DMS53 (cell line): ENCODE measurements at regions not wholly inside any gene's neighbourhood (a gene's known extent, or its start where the extent isn't known, plus 50 kb on each side); places are given as distances from the start of the nearest gene placed in this dataset.

Experiments used
- DNase-seq: peaks from one replicate; lab custom pipeline; 2025; lab: John Stamatoyannopoulos, UW

DNA sequence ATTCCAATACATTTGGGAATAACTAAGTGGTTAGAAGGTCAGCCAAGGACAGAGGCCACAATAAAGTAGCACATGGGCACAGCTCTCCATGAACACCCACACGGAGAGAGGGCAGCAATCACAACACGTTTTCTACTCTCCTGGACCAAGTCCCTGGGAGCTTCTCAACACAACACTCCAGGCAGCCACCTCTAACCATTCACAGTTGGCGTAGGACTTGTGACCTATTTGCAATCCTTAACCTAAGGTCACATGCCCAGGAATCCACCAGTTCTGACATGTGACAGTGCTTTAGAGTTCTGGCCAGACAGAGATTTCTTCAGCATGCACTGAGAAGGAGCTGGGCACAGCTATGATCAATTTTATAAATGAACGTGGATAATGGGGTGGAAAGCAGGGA, 280.8 kb downstream of the SHQ1 start:
- no peak for DNase-seq

DNA sequence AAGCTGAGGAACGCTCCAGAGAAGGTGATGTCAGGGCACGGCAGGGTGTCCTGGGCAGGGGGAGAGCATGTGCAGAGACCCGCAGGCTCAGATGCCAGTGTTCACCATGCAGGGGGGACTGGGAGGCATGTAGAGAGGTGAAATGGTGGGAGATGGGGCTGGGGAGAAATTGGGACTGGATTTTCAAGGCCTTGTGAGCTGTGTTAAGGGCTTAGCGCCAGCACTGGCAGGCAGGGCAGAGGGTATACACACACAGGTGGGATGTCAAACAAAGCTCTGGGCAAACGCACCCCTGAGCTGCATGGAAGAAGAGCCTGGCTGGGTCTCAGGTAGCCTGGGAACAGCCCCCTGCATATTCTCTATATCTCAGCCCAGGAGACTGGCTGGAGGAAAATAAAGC, 282.7 kb downstream of the SHQ1 start:
- DNase-seq: no peak

DNA sequence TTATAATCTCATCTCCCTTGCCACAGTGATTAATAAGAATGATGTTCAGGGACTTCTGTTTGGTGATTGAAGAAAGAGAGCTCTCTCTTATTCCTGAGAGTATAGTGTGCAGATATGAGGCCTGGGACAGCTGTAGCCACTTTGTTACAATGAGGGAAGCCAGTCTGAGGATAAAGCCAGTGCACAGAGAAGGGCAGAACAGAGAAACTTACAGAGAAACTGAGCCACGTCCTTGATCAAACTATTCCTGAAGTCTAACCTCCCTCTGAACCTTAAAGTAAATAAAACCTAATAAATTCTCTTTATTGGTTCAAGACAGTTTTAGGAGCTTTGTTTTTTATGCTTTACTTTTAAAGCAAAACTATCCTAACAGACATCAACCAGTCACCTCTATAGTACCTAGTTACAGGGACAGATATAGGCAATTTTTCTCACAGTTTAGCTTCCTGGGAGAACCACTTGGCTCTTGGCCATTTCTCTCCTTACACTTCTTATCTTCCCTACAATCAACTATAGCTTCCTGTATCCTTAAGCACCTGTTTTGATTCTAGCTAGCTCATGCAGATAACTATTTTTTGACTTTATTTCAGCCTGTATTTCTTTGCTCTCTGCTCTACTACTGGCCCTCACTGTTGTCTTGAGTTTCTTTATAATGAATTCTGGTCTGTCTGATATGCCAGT, 284.4 kb downstream of the SHQ1 start:
- no peak for DNase-seq

DNA sequence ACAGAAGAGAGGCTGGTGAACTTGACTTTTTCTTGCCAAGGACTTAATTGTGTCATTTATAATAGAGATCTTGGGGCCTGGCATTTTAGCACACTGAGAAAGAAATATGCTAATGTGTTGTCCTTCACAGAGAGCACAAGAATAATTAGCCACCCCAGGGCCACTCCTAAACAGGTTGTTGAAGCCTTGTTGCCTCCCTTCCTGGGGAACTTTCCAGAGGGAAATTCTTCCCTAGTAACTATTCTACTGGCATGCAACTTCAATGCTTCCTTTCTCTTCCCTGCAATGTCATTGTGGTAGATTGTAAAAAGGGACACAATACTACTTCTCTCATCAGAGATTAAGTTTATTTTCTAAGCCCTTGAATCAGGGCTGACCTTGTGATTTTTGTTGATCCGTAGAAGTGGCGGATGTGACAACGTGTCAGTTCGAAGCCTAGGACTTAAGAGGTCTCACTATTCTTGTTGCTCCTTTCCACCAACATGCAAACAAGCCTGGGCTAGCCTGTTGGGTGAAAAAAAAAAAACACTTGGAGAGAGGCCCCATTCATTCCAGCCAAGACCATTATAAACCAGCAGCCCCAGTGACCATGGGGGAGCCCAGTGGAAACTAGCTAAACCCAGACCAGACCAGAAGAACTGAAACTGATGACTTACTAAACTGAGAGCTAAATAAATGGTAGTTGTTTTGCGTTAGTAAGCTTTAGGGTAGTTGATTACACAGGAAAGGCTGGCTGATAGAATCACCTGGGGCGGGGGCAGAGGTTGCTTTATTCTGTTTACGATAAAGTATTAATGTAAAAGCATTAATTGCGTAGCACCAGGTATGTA, 287.2 kb downstream of the SHQ1 start:
- no peak for DNase-seq

DNA sequence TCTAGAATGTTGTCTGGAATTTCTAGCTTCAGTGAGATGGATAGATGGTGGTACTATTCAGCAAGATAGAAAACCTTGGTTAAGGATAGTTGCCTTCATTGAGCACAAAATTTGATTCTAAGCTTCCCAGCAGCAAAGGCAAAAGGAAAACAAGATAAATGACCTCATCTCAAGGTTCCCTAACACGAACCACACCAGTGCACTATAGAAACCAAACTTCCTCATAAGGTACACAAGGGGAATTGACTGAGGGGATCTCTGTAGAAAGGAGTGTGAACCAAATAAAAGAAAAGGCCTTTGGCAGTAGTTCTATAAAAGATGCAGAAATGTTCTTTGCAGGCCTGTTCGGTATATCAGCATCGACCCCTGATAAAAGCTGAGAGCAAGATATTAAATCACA, 288.9 kb downstream of the SHQ1 start:
- DNase-seq: no peak

DNA sequence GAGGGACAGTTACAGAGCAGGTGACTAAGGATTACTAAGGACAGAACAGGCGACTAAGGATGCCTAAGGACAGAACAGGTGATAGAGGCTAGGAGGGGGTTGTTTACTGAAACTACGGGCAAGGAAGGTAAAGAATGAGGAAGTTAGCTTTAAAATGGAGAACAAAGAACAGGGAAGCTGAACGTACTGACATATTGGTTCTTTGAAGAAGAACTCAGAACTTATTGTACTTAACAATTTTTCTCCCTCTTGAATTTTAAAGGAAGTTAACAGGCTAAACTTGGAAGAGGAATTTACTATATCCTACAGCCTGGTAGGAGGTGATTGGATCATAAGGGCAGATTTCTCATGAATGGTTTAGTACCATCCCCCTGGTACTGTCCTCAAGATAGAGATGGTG, 290.2 kb downstream of the SHQ1 start:
- no peak for DNase-seq

- DNase-seq: no peak
Measured at GRCh38 chr3:72555714-72556113, 292.5 kb downstream of the SHQ1 start.

DNA sequence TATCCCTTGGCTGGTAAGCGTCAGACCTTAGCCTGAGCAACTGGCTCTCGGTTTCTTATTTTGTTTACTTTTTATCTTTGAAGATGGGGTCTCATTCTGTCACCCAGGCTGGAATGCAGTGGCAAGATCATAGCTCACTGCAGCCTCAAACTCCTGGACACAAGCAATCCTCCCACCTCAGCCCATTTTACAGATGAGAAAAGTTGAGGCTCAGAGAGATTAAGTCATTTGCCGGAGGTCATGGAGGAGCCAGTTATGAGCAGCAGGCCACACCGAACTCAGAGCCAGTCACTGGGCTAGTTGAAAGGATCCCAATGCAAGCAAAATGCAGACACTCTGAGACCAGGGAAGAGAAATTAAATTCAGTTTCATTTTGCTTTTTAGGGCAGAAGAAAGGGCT, 293.6 kb downstream of the SHQ1 start:
- DNase-seq: no peak

- DNase-seq: no peak
Measured at GRCh38 chr3:72553298-72553697, 294.9 kb downstream of the SHQ1 start.

DNA sequence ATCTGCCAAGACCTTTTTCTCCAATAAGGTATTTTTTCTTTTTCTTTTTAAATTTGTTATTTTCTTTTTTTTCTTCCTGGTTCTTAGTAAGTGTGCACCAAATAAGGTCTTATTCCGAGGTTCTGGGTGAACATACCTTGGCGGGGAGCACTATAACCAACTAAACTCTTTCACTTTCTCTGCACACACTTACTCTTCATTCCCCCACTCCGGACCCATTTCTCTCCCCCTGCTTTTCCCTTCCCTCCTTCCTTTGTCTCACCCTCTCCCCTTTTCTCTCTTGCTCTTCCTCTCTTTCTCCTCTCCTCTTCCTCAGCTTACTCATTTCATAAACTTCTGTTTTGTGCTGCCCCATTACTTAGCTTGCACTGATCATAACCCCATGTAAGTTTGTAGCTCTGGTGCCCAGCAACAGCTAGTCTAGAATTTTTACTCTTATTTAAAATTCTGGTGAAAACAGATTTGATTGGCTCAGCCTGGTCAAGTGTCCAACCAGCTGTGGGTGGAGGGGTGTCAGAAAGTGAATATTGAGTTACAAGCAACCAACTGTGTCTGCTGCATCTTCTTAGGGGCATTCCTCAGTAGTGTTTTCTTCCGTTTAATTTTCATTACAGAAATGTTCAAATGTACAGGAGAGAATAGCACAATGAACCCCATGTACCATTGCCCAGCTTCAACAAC, 297.5 kb downstream of the SHQ1 start:
- DNase-seq: no peak

DNA sequence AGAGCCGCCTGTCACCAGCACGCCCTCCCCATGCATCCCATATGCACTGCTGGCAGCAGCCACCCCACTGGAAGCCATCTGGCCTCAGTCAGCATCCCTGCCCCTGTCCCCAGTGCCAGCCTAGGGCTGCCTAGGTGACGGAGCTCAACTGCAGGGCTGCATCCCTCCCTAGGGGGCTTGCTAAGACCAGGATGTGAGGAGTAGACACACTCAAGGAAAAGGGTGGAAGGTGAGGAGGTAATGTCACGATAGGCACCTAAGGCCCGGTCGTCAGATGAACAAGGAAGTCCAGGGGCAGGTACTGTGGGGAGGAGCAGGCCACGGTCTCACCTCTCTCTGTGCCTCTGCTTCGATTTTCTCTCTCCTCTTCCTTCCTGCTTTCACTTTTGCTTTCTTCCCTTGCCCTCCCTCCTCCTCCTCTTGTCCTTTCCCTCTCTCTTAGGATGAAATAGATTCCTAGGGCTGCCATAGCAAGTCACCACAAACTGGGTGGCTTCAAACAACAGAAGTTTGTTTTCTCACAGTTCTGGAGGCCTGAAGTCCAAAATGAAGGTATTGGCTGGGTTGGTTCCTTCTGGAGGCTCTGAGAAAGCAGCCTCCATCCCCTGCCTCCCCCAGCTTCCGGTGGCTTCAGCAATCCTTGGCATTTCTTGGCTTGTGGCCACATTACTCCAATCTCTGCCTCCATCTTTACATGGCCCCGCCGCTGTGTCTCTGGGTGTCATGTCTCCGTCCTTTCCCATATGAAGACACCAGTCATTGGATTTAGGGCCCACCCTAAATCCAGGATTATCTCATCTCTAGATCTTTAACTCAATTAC, 298.3 kb downstream of the SHQ1 start:
- DNase-seq: no peak

DNA sequence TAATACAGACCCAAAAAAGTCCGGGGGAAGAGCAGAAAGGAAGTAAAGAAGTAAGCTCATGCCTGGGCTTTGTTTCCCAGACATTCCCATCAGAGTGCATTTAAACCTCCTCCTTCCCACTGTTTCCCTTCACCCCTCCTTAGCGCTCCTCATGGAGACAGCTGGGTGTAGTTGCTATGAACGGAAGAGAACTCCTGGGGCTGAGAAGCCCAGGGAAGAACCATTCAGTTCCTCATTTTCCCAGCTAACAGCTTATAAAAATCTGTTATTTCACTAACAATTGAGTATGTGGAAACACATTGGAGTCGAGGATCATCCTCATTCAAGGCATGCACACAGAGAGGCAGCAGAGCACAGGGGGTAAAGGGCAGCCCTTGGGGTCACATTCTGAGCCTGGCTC, 299.3 kb downstream of the SHQ1 start:
- DNase-seq: no peak

DNA sequence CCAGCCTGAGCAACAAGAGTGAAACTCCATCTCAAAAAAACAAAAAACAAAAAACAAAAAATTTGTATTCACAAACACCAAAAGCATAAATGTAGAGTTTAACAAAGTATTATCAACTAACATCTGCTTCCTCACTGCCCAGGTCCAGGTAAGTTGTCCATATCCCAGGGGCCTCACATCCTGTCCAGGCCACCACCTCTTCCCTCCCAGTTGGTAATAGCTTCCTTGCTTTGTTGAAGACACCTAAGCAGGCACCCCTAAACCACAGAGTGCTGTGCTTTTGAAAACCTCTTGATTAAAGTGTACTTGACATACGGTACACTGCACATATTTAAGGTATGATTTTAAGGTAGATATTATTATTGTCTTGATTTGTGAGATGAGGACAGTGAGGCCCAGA, 299.8 kb downstream of the SHQ1 start:
- DNase-seq: no peak

- no peak for DNase-seq
Measured at GRCh38 chr3:72547183-72547582, 301.1 kb downstream of the SHQ1 start.

DNA sequence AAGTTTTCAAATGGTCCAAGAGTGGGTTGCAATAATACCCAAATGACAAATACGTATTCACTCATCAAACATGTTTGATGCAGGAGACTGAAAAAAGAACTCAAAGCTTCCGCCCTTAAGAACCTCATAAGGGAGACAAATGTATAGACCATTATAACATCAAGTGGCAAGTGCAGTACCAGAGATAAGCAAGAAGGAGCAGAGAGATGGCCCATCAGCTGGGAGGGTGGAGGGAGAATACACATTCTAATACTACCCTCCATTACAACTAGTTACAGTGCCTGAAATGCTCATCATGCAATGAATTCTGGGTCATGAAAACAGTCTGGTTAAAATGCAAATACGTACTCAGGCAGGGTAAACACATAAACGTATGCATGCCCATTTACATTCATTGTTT, 304.0 kb downstream of the SHQ1 start:
- no peak for DNase-seq

- DNase-seq: no peak
Measured at GRCh38 chr3:72543246-72543645, 305.0 kb downstream of the SHQ1 start.

- DNase-seq: no peak
Measured at GRCh38 chr3:72542781-72543180, 305.5 kb downstream of the SHQ1 start.

- DNase-seq: no peak
Measured at GRCh38 chr3:72539856-72540255, 308.4 kb downstream of the SHQ1 start.

DNA sequence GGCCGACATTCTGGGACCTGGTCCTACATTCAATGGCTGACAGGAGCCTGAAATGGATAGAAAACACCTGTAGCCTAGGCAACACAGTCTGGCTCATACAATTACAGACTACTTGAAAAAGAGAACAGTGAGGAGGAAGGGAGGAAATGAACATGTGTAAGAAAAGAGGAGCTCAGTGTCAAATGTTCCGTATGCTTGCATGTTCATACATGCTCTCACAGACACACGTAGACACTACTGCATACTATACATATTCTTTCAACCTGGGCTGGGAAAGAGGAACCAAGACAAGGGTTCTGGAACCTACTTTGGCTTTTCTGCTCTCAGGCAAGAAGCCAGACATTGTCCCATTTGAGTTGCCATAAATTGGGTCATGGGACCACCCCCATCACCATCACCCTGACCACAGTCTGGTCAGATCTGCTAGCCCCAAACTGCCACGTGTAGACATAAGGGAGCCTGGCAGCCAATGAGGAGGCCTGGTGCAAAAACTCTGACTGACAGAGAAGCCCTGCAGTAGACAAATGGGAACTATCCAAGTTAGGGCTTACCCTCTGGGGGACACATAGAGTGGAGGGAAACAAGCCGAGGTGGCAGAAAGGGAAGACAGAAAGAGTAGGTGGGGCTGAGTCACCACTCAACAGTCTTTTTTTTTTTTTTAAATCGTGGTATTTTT, 310.0 kb downstream of the SHQ1 start:
- DNase-seq: no peak

- no peak for DNase-seq
Measured at GRCh38 chr3:72537448-72537847, 310.8 kb downstream of the SHQ1 start.

DNA sequence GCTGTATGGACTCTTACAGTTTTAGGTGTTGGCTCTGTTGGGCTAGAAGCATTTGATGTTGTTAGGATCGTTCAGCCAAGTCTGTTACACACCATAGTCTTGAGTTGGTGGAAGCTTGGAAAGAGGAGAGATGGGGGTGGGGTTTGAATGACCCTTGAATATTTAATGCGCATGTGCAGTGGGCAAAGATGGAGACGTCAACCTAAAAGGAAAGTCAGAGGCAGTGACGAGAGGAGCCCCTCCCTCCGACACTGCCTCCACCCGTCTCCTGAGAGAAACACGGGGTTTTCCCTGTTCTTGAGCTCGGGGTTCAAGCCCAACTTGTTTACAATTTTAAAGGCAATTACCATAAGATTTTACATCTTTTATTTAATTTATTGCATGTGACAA, 311.4 kb downstream of the SHQ1 start:
- DNase-seq: no peak
